ENCODE measurements at regions not wholly inside any gene's neighbourhood (a gene's known extent, or its start where the extent isn't known, plus 50 kb on each side); places are given as distances from the start of the nearest gene placed in this dataset.

DNA sequence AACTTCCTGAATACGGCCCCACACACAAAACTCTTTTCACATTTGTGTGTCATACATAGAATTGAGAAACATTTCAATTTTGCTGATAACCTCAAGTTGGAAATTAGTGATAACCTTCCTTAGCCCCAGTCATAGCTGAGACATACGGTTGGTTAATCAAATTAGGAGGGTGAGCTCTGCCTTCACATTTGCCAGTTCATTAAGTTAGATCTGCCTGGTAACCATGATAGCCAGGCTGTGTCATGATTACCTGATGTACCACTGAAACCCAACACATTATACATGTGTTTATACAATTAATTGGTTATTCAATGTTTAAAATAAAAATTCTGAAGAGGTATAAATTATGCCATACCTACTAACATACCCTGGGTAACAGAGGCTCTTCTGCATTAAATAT, 60.8 kb upstream of the RAB11FIP2 start:
- no peak for DNase-seq (ENCODE audit: low read depth in 2 of 2)

DNA sequence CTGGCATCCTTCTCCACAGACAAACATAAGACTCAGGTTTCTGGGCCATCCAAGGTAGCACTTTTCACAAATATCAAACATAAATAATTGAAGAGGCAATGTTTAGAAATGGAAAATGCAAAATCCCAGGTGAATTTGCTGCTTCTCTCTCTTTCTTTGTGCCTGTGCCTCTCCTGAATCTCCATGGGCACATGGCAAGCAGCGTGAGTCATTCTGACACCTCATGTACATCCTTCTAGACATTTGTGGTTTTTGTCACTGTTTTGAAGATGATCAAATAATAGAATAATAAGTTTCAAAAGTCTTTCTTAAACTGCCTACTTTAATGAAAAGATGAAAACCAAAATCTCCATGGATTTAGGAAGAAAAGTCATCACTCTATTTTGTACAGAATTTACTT, 60.3 kb upstream of the RAB11FIP2 start:
- no peak for DNase-seq (ENCODE audit: low read depth in 2 of 2)

- DNase-seq (ENCODE audit: low read depth in 2 of 2) = no peak
Measured at GRCh38 chr10:118106426-118106825, 59.7 kb upstream of the RAB11FIP2 start.

- no peak for DNase-seq (ENCODE audit: low read depth in 2 of 2)
Measured at GRCh38 chr10:118102121-118102520, 55.4 kb upstream of the RAB11FIP2 start.

DNA sequence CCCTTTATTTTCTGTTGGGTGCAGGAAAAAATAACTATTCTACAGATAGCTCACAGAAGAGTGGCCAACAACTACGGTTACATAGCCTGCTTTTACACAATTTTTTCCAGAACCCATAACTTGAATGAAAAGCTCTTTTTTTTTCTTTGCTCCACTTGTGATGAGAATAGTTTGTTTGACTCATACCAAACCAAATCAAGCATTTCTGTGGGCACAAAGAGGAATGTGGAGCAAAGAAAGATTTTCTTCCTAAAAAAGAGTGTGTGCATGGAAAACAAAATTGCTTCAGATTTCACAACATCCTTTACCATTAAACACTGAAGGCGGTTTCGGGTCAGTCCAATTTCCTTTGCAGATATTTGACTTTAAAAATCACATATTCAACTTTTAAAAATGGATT, 54.8 kb upstream of the RAB11FIP2 start:
- no peak for DNase-seq (ENCODE audit: low read depth in 2 of 2)
